HEK293 (cell line): ENCODE measurements at regions not wholly inside any gene's neighbourhood (a gene's known extent, or its start where the extent isn't known, plus 50 kb on each side); places are given as distances from the start of the nearest gene placed in this dataset.

Experiments
- MYNN ChIP-seq: fragments of 450-650 bp; formaldehyde crosslinking; IDR thresholded peaks from 2 replicates; pipeline ENCODE4 v1.5.1; 2016; ENCODE audit warnings: missing biosample characterization, missing genetic modification characterization, borderline replicate concordance
- TRIM28 ChIP-seq: IDR thresholded peaks from 2 replicates; pipeline ENCODE4 v1.6.1; 2011; ENCODE audit warnings: low read length, control low read depth, borderline replicate concordance
- ZNF114 ChIP-seq: fragments of 450-650 bp; formaldehyde crosslinking; IDR thresholded peaks from 2 replicates; pipeline ENCODE4 v1.5.0; 2017; ENCODE audit warnings: missing biosample characterization, missing genetic modification characterization
- ZNF146 ChIP-seq: fragments of 450-650 bp; formaldehyde crosslinking; IDR thresholded peaks from 2 replicates; pipeline ENCODE4 v1.5.1; 2016; ENCODE audit warnings: missing biosample characterization, missing genetic modification characterization
- ZNF510 ChIP-seq: fragments of 450-650 bp; formaldehyde crosslinking; IDR thresholded peaks from 2 replicates; pipeline ENCODE4 v1.5.1; 2018; ENCODE audit warnings: mild to moderate bottlenecking, missing genetic modification characterization, missing biosample characterization; ENCODE audit not compliant: insufficient replicate concordance
- ZNF544 ChIP-seq: fragments of 450-650 bp; formaldehyde crosslinking; IDR thresholded peaks from 2 replicates; pipeline ENCODE4 v1.5.0; 2017; ENCODE audit warnings: missing biosample characterization, missing genetic modification characterization
- ZNF549 ChIP-seq: fragments of 450-650 bp; IDR thresholded peaks from 2 replicates; pipeline ENCODE4 v1.5.1; 2018; ENCODE audit warnings: missing biosample characterization, missing genetic modification characterization, mild to moderate bottlenecking, inconsistent platforms, moderate library complexity
- ZNF792 ChIP-seq: fragments of 450-650 bp; formaldehyde crosslinking; IDR thresholded peaks from 2 replicates; pipeline ENCODE4 v1.5.1; 2016; ENCODE audit warnings: missing biosample characterization, missing genetic modification characterization
- TF ChIP-seq, protein P1 (sequence below): fragments of 450-650 bp; formaldehyde crosslinking; IDR thresholded peaks from 2 replicates; pipeline ENCODE4 v1.5.1; 2016; ENCODE audit warnings: missing biosample characterization, missing genetic modification characterization
- TF ChIP-seq, protein P2 (sequence below): fragments of 450-650 bp; formaldehyde crosslinking; IDR thresholded peaks from 2 replicates; pipeline ENCODE4 v1.5.1; 2016; ENCODE audit warnings: missing biosample characterization, missing genetic modification characterization
- TF ChIP-seq, protein P3 (sequence below): fragments of 450-650 bp; formaldehyde crosslinking; IDR thresholded peaks from 2 replicates; pipeline ENCODE4 v1.5.1; 2016; ENCODE audit warnings: missing biosample characterization, missing genetic modification characterization, borderline replicate concordance
- TF ChIP-seq, protein P4 (sequence below): fragments of 450-650 bp; formaldehyde crosslinking; IDR thresholded peaks from 2 replicates; pipeline ENCODE4 v1.5.1; 2017; ENCODE audit warnings: missing biosample characterization, missing genetic modification characterization
- TF ChIP-seq, protein P5 (sequence below): fragments of 450-650 bp; formaldehyde crosslinking; IDR thresholded peaks from 2 replicates; pipeline ENCODE4 v1.5.1; 2016; ENCODE audit warnings: missing biosample characterization, missing genetic modification characterization, low read depth

DNA sequence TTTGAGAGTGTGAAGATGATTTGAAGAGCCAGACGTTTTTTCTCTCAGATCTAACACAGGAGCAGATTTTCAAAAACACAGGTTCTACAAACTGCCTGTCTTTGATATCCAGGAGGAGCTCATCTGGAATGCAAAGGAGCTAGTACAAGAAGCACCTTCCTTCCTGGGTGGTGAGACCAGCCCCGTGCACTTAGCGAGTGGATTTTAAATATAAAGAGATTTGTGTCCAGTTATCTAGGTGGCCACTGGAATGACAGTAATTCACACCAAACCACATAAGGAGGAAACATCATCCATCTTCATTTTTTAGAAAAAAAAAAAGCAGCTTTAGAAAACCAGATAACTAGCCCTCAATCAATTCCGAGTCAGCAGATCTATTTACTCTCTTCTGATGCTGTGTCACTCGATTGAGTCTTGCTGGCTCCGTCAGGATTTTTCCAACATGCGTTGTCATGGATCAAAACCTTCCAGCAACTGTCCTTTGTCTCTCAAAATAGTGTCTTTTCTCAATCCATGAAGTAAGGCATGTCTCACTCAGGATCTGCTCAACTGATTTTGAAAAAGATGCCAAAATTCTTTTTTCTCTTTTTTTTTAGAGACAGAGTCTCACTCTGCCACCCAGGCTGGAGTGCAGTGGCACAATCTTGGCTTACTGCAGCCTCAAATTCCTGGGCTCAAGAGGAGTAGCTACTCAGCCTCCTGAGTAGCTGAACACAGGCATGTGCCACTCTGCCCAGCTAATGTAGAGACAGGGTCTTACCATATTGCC, 451.2 kb upstream of the PSMD7 start:
- TF ChIP-seq ZNF792 (tag by site-specific recombination) (no peak), ZNF146 (no peak), ZNF549 (tag by site-specific recombination) (no peak), ZNF114 (no peak), TRIM28 (no peak), MYNN (tag by site-specific recombination) (no peak), ZNF544 (tag by site-specific recombination) (no peak), ZNF510 (no peak)
- TF ChIP-seq, protein P1, sequence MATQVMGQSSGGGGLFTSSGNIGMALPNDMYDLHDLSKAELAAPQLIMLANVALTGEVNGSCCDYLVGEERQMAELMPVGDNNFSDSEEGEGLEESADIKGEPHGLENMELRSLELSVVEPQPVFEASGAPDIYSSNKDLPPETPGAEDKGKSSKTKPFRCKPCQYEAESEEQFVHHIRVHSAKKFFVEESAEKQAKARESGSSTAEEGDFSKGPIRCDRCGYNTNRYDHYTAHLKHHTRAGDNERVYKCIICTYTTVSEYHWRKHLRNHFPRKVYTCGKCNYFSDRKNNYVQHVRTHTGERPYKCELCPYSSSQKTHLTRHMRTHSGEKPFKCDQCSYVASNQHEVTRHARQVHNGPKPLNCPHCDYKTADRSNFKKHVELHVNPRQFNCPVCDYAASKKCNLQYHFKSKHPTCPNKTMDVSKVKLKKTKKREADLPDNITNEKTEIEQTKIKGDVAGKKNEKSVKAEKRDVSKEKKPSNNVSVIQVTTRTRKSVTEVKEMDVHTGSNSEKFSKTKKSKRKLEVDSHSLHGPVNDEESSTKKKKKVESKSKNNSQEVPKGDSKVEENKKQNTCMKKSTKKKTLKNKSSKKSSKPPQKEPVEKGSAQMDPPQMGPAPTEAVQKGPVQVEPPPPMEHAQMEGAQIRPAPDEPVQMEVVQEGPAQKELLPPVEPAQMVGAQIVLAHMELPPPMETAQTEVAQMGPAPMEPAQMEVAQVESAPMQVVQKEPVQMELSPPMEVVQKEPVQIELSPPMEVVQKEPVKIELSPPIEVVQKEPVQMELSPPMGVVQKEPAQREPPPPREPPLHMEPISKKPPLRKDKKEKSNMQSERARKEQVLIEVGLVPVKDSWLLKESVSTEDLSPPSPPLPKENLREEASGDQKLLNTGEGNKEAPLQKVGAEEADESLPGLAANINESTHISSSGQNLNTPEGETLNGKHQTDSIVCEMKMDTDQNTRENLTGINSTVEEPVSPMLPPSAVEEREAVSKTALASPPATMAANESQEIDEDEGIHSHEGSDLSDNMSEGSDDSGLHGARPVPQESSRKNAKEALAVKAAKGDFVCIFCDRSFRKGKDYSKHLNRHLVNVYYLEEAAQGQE, result no peak
- TF ChIP-seq, protein P2, sequence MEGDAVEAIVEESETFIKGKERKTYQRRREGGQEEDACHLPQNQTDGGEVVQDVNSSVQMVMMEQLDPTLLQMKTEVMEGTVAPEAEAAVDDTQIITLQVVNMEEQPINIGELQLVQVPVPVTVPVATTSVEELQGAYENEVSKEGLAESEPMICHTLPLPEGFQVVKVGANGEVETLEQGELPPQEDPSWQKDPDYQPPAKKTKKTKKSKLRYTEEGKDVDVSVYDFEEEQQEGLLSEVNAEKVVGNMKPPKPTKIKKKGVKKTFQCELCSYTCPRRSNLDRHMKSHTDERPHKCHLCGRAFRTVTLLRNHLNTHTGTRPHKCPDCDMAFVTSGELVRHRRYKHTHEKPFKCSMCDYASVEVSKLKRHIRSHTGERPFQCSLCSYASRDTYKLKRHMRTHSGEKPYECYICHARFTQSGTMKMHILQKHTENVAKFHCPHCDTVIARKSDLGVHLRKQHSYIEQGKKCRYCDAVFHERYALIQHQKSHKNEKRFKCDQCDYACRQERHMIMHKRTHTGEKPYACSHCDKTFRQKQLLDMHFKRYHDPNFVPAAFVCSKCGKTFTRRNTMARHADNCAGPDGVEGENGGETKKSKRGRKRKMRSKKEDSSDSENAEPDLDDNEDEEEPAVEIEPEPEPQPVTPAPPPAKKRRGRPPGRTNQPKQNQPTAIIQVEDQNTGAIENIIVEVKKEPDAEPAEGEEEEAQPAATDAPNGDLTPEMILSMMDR (tag by site-specific recombination), result no peak
- TF ChIP-seq, protein P3, sequence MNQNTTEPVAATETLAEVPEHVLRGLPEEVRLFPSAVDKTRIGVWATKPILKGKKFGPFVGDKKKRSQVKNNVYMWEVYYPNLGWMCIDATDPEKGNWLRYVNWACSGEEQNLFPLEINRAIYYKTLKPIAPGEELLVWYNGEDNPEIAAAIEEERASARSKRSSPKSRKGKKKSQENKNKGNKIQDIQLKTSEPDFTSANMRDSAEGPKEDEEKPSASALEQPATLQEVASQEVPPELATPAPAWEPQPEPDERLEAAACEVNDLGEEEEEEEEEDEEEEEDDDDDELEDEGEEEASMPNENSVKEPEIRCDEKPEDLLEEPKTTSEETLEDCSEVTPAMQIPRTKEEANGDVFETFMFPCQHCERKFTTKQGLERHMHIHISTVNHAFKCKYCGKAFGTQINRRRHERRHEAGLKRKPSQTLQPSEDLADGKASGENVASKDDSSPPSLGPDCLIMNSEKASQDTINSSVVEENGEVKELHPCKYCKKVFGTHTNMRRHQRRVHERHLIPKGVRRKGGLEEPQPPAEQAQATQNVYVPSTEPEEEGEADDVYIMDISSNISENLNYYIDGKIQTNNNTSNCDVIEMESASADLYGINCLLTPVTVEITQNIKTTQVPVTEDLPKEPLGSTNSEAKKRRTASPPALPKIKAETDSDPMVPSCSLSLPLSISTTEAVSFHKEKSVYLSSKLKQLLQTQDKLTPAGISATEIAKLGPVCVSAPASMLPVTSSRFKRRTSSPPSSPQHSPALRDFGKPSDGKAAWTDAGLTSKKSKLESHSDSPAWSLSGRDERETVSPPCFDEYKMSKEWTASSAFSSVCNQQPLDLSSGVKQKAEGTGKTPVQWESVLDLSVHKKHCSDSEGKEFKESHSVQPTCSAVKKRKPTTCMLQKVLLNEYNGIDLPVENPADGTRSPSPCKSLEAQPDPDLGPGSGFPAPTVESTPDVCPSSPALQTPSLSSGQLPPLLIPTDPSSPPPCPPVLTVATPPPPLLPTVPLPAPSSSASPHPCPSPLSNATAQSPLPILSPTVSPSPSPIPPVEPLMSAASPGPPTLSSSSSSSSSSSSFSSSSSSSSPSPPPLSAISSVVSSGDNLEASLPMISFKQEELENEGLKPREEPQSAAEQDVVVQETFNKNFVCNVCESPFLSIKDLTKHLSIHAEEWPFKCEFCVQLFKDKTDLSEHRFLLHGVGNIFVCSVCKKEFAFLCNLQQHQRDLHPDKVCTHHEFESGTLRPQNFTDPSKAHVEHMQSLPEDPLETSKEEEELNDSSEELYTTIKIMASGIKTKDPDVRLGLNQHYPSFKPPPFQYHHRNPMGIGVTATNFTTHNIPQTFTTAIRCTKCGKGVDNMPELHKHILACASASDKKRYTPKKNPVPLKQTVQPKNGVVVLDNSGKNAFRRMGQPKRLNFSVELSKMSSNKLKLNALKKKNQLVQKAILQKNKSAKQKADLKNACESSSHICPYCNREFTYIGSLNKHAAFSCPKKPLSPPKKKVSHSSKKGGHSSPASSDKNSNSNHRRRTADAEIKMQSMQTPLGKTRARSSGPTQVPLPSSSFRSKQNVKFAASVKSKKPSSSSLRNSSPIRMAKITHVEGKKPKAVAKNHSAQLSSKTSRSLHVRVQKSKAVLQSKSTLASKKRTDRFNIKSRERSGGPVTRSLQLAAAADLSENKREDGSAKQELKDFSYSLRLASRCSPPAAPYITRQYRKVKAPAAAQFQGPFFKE, result no peak
- TF ChIP-seq, protein P4, sequence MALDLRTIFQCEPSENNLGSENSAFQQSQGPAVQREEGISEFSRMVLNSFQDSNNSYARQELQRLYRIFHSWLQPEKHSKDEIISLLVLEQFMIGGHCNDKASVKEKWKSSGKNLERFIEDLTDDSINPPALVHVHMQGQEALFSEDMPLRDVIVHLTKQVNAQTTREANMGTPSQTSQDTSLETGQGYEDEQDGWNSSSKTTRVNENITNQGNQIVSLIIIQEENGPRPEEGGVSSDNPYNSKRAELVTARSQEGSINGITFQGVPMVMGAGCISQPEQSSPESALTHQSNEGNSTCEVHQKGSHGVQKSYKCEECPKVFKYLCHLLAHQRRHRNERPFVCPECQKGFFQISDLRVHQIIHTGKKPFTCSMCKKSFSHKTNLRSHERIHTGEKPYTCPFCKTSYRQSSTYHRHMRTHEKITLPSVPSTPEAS (tag by site-specific recombination), result no peak
- TF ChIP-seq, protein P5, sequence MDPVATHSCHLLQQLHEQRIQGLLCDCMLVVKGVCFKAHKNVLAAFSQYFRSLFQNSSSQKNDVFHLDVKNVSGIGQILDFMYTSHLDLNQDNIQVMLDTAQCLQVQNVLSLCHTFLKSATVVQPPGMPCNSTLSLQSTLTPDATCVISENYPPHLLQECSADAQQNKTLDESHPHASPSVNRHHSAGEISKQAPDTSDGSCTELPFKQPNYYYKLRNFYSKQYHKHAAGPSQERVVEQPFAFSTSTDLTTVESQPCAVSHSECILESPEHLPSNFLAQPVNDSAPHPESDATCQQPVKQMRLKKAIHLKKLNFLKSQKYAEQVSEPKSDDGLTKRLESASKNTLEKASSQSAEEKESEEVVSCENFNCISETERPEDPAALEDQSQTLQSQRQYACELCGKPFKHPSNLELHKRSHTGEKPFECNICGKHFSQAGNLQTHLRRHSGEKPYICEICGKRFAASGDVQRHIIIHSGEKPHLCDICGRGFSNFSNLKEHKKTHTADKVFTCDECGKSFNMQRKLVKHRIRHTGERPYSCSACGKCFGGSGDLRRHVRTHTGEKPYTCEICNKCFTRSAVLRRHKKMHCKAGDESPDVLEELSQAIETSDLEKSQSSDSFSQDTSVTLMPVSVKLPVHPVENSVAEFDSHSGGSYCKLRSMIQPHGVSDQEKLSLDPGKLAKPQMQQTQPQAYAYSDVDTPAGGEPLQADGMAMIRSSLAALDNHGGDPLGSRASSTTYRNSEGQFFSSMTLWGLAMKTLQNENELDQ, result no peak
